ENCODE measurements at regions not wholly inside any gene's neighbourhood (a gene's known extent, or its start where the extent isn't known, plus 50 kb on each side); places are given as distances from the start of the nearest gene placed in this dataset.
A peak's percentile ranks its signal among the peaks of the same experiment; 100 is the strongest.

GRCh38 chr2:144136297-144137010 lies 383.5 kb downstream of the ZEB2 start:
- Mint-ChIP-seq H3K27me3 (ENCODE audit: unreplicated experiment) (no peaks in the 10 kb centered on the region), H3K4me3 (ENCODE audit: unreplicated experiment) (no peak overlapping the region), H3K4me1 (ENCODE audit: unreplicated experiment) (peaks cover 33% of the 10 kb centered on the region), H3K9me3 (ENCODE audit: unreplicated experiment) (peaks cover under 1% of the 10 kb centered on the region), H3K27ac (ENCODE audit: unreplicated experiment) (no peak overlapping the region), H3K36me3 (ENCODE audit: unreplicated experiment) (peaks cover 5% of the 10 kb centered on the region)
- TF ChIP-seq, protein P1, sequence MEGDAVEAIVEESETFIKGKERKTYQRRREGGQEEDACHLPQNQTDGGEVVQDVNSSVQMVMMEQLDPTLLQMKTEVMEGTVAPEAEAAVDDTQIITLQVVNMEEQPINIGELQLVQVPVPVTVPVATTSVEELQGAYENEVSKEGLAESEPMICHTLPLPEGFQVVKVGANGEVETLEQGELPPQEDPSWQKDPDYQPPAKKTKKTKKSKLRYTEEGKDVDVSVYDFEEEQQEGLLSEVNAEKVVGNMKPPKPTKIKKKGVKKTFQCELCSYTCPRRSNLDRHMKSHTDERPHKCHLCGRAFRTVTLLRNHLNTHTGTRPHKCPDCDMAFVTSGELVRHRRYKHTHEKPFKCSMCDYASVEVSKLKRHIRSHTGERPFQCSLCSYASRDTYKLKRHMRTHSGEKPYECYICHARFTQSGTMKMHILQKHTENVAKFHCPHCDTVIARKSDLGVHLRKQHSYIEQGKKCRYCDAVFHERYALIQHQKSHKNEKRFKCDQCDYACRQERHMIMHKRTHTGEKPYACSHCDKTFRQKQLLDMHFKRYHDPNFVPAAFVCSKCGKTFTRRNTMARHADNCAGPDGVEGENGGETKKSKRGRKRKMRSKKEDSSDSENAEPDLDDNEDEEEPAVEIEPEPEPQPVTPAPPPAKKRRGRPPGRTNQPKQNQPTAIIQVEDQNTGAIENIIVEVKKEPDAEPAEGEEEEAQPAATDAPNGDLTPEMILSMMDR (IDR thresholded peaks at IDR 0.05): no peak
- DNase-seq (ENCODE audit: extremely low spot score, unreplicated experiment): no peak

DNA sequence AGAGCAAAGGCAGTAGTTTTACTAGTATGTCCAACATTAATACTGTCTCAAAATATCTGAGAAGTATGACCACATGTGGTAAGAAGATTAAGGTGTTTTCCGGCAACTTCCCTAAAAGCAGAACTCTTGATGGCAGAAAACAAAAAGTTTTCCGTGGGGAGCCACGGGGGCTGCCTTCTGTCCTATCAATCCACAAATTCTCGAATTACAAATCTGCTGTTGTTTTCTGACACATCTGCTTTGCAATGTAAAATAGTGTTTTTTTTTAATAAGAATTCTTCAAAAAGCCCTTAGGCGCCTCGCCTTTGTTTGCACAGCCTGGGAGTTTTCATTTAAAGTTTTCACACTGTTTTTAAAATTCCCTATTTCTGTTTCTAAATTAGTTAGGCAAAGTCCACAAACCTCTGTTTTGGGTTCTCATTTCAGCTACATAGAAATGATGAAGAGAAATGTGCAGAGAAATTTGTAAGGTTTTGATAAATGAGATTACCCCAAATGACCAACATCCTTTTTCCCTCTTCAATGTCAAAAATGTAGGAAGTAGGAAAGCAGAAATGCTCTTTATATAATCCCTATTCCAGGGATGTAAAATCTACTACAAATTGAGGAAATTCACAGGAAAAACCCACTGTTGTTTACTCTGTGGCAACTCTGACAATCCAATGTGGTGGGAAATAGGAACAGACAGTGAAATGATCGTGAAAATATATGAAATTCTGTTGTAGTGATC lies 385.8 kb downstream of the ZEB2 start:
- no peaks in the 10 kb centered on the region for H3K27me3 Mint-ChIP-seq (ENCODE audit: unreplicated experiment)
- H3K9me3 Mint-ChIP-seq (ENCODE audit: unreplicated experiment): peaks cover 4% of the 10 kb centered on the region
- TF ChIP-seq, protein P1 (IDR thresholded peaks at IDR 0.05): no peak
- H3K4me1 Mint-ChIP-seq (ENCODE audit: unreplicated experiment): peaks cover 32% of the 10 kb centered on the region
- H3K27ac Mint-ChIP-seq (ENCODE audit: unreplicated experiment): peak overlapping the region; percentile 72
- DNase-seq (ENCODE audit: extremely low spot score, unreplicated experiment): no peak
- H3K36me3 Mint-ChIP-seq (ENCODE audit: unreplicated experiment): peaks cover 7% of the 10 kb centered on the region
- H3K4me3 Mint-ChIP-seq (ENCODE audit: unreplicated experiment): no peak overlapping the region

DNA sequence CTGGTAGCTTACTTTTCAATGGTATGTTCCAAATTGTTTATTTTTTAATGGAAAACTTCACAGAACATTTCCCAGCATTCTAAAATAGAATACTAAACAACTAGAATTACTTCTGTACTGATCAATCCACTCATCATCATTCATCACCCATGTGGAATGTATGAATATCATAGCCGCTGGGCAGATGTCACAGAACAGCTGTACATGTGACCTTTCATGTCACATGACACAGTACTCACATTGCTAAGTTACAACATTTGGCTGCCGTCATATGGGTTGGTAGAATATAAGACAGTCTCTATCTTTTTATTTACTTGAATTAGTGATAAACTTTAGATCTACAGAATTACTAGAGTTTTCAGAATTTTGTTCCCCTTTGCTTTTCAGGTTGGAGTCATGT lies 387.6 kb downstream of the ZEB2 start:
- TF ChIP-seq, protein P1 (IDR thresholded peaks at IDR 0.05): no peak
- H3K4me1 Mint-ChIP-seq (ENCODE audit: unreplicated experiment): peaks cover 28% of the 10 kb centered on the region
- H3K4me3 Mint-ChIP-seq (ENCODE audit: unreplicated experiment): no peak overlapping the region
- DNase-seq (ENCODE audit: extremely low spot score, unreplicated experiment): no peak
- H3K9me3 Mint-ChIP-seq (ENCODE audit: unreplicated experiment): peaks cover 4% of the 10 kb centered on the region
- no peaks in the 10 kb centered on the region for H3K27me3 Mint-ChIP-seq (ENCODE audit: unreplicated experiment)
- no peak overlapping the region for H3K27ac Mint-ChIP-seq (ENCODE audit: unreplicated experiment)
- H3K36me3 Mint-ChIP-seq (ENCODE audit: unreplicated experiment): peaks cover 5% of the 10 kb centered on the region

- no peaks in the 10 kb centered on the region for H3K27me3 Mint-ChIP-seq (ENCODE audit: unreplicated experiment)
- peaks cover 27% of the 10 kb centered on the region for H3K4me1 Mint-ChIP-seq (ENCODE audit: unreplicated experiment)
- peaks cover 4% of the 10 kb centered on the region for H3K9me3 Mint-ChIP-seq (ENCODE audit: unreplicated experiment)
- no peak overlapping the region for H3K27ac Mint-ChIP-seq (ENCODE audit: unreplicated experiment)
- H3K36me3 Mint-ChIP-seq (ENCODE audit: unreplicated experiment): peaks cover 9% of the 10 kb centered on the region
- TF ChIP-seq, protein P1 (IDR thresholded peaks at IDR 0.05): no peak
- H3K4me3 Mint-ChIP-seq (ENCODE audit: unreplicated experiment): no peak overlapping the region
- no peak for DNase-seq (ENCODE audit: extremely low spot score, unreplicated experiment)
Measured at GRCh38 chr2:144131042-144131441, 388.9 kb downstream of the ZEB2 start.

DNA sequence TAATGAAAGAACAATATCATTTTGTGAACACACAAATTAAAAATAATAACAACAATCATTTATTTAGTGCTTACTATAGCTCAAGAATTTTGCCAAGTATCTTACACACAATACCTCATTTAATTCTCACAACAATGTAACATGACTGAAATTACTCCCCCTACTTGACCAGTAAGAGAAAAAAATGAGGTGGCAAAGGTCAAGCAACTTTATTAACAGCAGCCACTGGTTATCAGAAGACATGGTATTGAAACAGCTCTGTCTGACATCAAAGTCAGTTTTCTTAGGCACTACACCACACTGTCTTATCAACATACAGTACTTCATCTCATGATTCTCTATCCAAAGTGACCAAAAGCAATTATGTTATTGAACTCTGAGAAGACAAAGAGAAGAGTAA lies 389.4 kb downstream of the ZEB2 start:
- Mint-ChIP-seq H3K9me3 (ENCODE audit: unreplicated experiment) (peaks cover 4% of the 10 kb centered on the region), H3K4me3 (ENCODE audit: unreplicated experiment) (no peak overlapping the region), H3K27me3 (ENCODE audit: unreplicated experiment) (no peaks in the 10 kb centered on the region), H3K27ac (ENCODE audit: unreplicated experiment) (no peak overlapping the region), H3K36me3 (ENCODE audit: unreplicated experiment) (peaks cover 9% of the 10 kb centered on the region), H3K4me1 (ENCODE audit: unreplicated experiment) (peaks cover 27% of the 10 kb centered on the region)
- TF ChIP-seq, protein P1 (IDR thresholded peaks at IDR 0.05): no peak
- DNase-seq (ENCODE audit: extremely low spot score, unreplicated experiment): no peak
